ENCODE measurements at regions not wholly inside any gene's neighbourhood (a gene's known extent, or its start where the extent isn't known, plus 50 kb on each side); places are given as distances from the start of the nearest gene placed in this dataset.

- TF ChIP-seq, protein P1, sequence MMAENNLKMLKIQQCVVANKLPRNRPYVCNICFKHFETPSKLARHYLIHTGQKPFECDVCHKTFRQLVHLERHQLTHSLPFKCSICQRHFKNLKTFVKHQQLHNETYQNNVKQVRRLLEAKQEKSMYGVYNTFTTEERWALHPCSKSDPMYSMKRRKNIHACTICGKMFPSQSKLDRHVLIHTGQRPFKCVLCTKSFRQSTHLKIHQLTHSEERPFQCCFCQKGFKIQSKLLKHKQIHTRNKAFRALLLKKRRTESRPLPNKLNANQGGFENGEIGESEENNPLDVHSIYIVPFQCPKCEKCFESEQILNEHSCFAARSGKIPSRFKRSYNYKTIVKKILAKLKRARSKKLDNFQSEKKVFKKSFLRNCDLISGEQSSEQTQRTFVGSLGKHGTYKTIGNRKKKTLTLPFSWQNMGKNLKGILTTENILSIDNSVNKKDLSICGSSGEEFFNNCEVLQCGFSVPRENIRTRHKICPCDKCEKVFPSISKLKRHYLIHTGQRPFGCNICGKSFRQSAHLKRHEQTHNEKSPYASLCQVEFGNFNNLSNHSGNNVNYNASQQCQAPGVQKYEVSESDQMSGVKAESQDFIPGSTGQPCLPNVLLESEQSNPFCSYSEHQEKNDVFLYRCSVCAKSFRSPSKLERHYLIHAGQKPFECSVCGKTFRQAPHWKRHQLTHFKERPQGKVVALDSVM (CRISPR knock-in tag; IDR thresholded peaks at IDR 0.05) = no peak
- TF ChIP-seq ZKSCAN1 (IDR thresholded peaks at IDR 0.05; ENCODE audit: low read length) = no peak
- no peak for TF ChIP-seq SCMH1 (CRISPR knock-in tag; IDR thresholded peaks at IDR 0.05; ENCODE audit: borderline replicate concordance)
- no peak for TF ChIP-seq ZNF34 (CRISPR knock-in tag; IDR thresholded peaks at IDR 0.05; ENCODE audit: borderline replicate concordance)
- TF ChIP-seq ZNF629 (CRISPR knock-in tag; conservative IDR thresholded peaks at IDR 0.05) = no peak
- no peak for TF ChIP-seq PCBP1 (IDR thresholded peaks at IDR 0.05; ENCODE audit: borderline replicate concordance, low read depth, low read length)
- no peak for TF ChIP-seq E2F1 (CRISPR knock-in tag; IDR thresholded peaks at IDR 0.05)
- no peak for TF ChIP-seq EHMT2 (IDR thresholded peaks at IDR 0.05; ENCODE audit: borderline replicate concordance, low read depth, low read length)
- no peak for TF ChIP-seq SRF (IDR thresholded peaks at IDR 0.05; ENCODE audit: low read depth, low read length)
Measured at GRCh38 chr11:44506375-44507016, 59.0 kb upstream of the CD82 start (continued).

DNA sequence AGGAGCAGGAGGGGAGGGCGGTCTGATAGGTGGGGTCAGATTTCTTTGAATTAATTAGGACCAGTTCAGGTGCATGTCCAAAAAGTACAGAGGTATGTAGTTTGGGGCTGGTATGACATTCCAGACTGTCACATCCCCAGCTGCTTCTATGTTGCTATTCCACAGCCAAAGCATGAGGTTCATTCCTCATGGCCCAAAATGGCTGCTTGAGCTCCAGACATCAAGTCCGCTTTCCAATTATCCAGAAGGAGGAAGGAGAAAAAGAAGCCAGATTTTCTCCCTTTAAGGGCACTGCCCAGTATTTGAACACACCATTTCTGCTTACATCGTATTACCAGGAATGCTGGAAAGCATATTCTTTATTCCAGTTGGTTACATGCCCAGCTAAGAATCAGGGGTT, 58.0 kb upstream of the CD82 start:
- DNase-seq (ENCODE audit: low spot score) = no peak
- BruUV-seq (replicated peaks) = no TSS peak
- Histone ChIP-seq H4K20me1 (ENCODE audit: insufficient read depth, low read length) (no peaks in the 10 kb centered on the region), H3K4me1 (ENCODE audit: insufficient read depth, low read length) (no peaks in the 10 kb centered on the region), H2AFZ (ENCODE audit: low read length) (no peak overlapping the region), H3K9ac (ENCODE audit: insufficient read depth, low read depth, low read length) (no peak overlapping the region), H3K36me3 (replicated peaks in 1 of 2; ENCODE audit: control insufficient read depth in 1 of 2, insufficient read depth in 2 of 2, low read length in 2 of 2) (no peaks in the 10 kb centered on the region), H3K27me3 (ENCODE audit: control insufficient read depth in 1 of 2, insufficient read depth in 2 of 2, low read length in 2 of 2) (no peaks in the 10 kb centered on the region; a peak in 1 of 5 replicates), H3K27ac (ENCODE audit: extremely low read length, insufficient read depth, low read length) (no peak overlapping the region), H3K4me2 (ENCODE audit: low read depth, low read length) (no peak overlapping the region), H3K4me3 (replicated peaks in 1 of 3; ENCODE audit: insufficient read depth in 1 of 3, low read depth in 2 of 3, low read length in 3 of 3) (no peak overlapping the region), H3K79me2 (ENCODE audit: insufficient read depth, low read length) (no peaks in the 10 kb centered on the region), H3K9me3 (ENCODE audit: low read length) (no peaks in the 10 kb centered on the region)
- intact Hi-C loops (cut with micrococcal nuclease; ENCODE audit: unreplicated experiment) (no loop called here), in situ Hi-C loops (cut with HindIII; ENCODE audit: extremely low pct_ligation_motif_present, low pct_unique_long_range_greater_than_20kb) (no loop called here)
- no peak for FAIRE-seq
- ATAC-seq = no peak
- 44% methylated on average over 3 of the region's 3 CpGs for WGBS (ENCODE audit: low lambda C conversion rate)
- TF ChIP-seq SRF (IDR thresholded peaks at IDR 0.05; ENCODE audit: low read depth, low read length) (no peak), JUN (CRISPR knock-in tag; IDR thresholded peaks at IDR 0.05) (no peak), ZNF138 (CRISPR knock-in tag; IDR thresholded peaks at IDR 0.05; ENCODE audit: low read depth) (no peak), KAT2B (IDR thresholded peaks at IDR 0.05; ENCODE audit: borderline replicate concordance, low read depth, low read length) (no peak), NFYC (CRISPR knock-in tag; IDR thresholded peaks at IDR 0.05) (no peak), TSC22D2 (CRISPR knock-in tag; IDR thresholded peaks at IDR 0.05; ENCODE audit: borderline replicate concordance) (no peak), ZNF678 (CRISPR knock-in tag; IDR thresholded peaks at IDR 0.05) (no peak), RXRB (CRISPR knock-in tag; IDR thresholded peaks at IDR 0.05; ENCODE audit: borderline replicate concordance) (no peak), TOPORS (CRISPR knock-in tag; IDR thresholded peaks at IDR 0.05) (no peak)
- TF ChIP-seq, protein P2, sequence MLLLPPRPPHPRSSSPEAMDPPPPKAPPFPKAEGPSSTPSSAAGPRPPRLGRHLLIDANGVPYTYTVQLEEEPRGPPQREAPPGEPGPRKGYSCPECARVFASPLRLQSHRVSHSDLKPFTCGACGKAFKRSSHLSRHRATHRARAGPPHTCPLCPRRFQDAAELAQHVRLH (CRISPR knock-in tag; IDR thresholded peaks at IDR 0.05; ENCODE audit: borderline replicate concordance, low read depth) = no peak
- POLR2A ChIA-PET = no interaction called here
- CTCF ChIA-PET (ENCODE audit: low intra/inter-chr PET ratio, low total read pairs) = no interaction called here
